ENCODE measurements at regions not wholly inside any gene's neighbourhood (a gene's known extent, or its start where the extent isn't known, plus 50 kb on each side); places are given as distances from the start of the nearest gene placed in this dataset.
"Not testable (repeated sequence)": the region's sequence is repeated elsewhere in the genome, so short reads cannot be mapped to it uniquely, and the experiment has no call there.

- BruUV-seq (replicated peaks); intact Hi-C loops (cut with micrococcal nuclease; ENCODE audit: unreplicated experiment); H3K36me3 ChIP-seq (ENCODE audit: control insufficient read depth in 2 of 2, insufficient read depth in 2 of 2, low read length in 1 of 2); RAD21 ChIA-PET (ENCODE audit: unreplicated experiment); H3K27ac ChIP-seq (ENCODE audit: control insufficient read depth, insufficient read depth); POLR2A ChIA-PET; H3K4me3 ChIP-seq; in situ Hi-C loops (cut with MboI); DNase-seq (ENCODE audit: low read depth, low spot score); CTCF ChIA-PET; H3K79me2 ChIP-seq (ENCODE audit: control insufficient read depth, insufficient read depth, low read length); H4K20me1 ChIP-seq (ENCODE audit: control insufficient read depth, insufficient read depth); H3K4me1 ChIP-seq (ENCODE audit: control insufficient read depth, insufficient read depth, low read length); H3K9me3 ChIP-seq (replicated peaks; ENCODE audit: control insufficient read depth, insufficient read depth, low read length); H3K4me2 ChIP-seq (ENCODE audit: control insufficient read depth, insufficient read depth); H3K9ac ChIP-seq (ENCODE audit: control insufficient read depth, insufficient read depth, low read length); FAIRE-seq; SMC1A ChIA-PET (ENCODE audit: uncharacterized antibody, unreplicated experiment); ATAC-seq; H3K27me3 ChIP-seq (replicated peaks in 1 of 2; ENCODE audit: control insufficient read depth in 2 of 2, insufficient read depth in 2 of 2, low read length in 1 of 2); H2AFZ ChIP-seq (ENCODE audit: control insufficient read depth, low read depth, low read length): not testable (repeated sequence)
- 58% methylated on average over 17 of the region's 29 CpGs for WGBS (ENCODE audit: insufficient coverage, insufficient replicate concordance, low lambda C conversion rate, missing lambda C conversion rate)
These were observed 1623.9 kb upstream of the GOT2 start for GRCh38 chr16:60357876-60358522.

- in situ Hi-C loops (cut with MboI) = no loop called here
- no peak for TF ChIP-seq RELB (IDR thresholded peaks at IDR 0.05; ENCODE audit: low read depth)
- no peak for TF ChIP-seq IRF4 (IDR thresholded peaks at IDR 0.05; ENCODE audit: low read depth, low read length)
- TF ChIP-seq CEBPZ (IDR thresholded peaks at IDR 0.05; ENCODE audit: low read depth, low read length) = no peak
- TF ChIP-seq HDGF (IDR thresholded peaks at IDR 0.05) = no peak
- TF ChIP-seq ZBTB33 (IDR thresholded peaks at IDR 0.05) = no peak
- no peak for TF ChIP-seq YBX1 (IDR thresholded peaks at IDR 0.05)
- TF ChIP-seq BCL11A (IDR thresholded peaks at IDR 0.05; ENCODE audit: low read depth, low read length) = no peak
These were observed 1612.1 kb upstream of the GOT2 start for GRCh38 chr16:60346256-60346655.

More at GRCh38 chr16:60346256-60346655, 1612.1 kb upstream of the GOT2 start:
- intact Hi-C loops (cut with micrococcal nuclease; ENCODE audit: unreplicated experiment) = no loop called here
- Histone ChIP-seq H4K20me1 (ENCODE audit: control insufficient read depth, insufficient read depth) (no peaks in the 10 kb centered on the region), H3K27ac (ENCODE audit: control insufficient read depth, insufficient read depth) (no peak overlapping the region), H3K27me3 (replicated peaks in 1 of 2; ENCODE audit: control insufficient read depth in 2 of 2, insufficient read depth in 2 of 2, low read length in 1 of 2) (no peaks in the 10 kb centered on the region), H2AFZ (ENCODE audit: control insufficient read depth, low read depth, low read length) (no peak overlapping the region), H3K4me1 (ENCODE audit: control insufficient read depth, insufficient read depth, low read length) (no peaks in the 10 kb centered on the region), H3K9ac (ENCODE audit: control insufficient read depth, insufficient read depth, low read length) (no peak overlapping the region), H3K9me3 (replicated peaks; ENCODE audit: control insufficient read depth, insufficient read depth, low read length) (no peaks in the 10 kb centered on the region), H3K79me2 (ENCODE audit: control insufficient read depth, insufficient read depth, low read length) (no peaks in the 10 kb centered on the region), H3K36me3 (ENCODE audit: control insufficient read depth in 2 of 2, insufficient read depth in 2 of 2, low read length in 1 of 2) (no peaks in the 10 kb centered on the region), H3K4me2 (ENCODE audit: control insufficient read depth, insufficient read depth) (no peak overlapping the region), H3K4me3 (no peak overlapping the region)
- RAD21 ChIA-PET (ENCODE audit: unreplicated experiment) = no interaction called here
- no TSS peak for BruUV-seq (replicated peaks)
- SMC1A ChIA-PET (ENCODE audit: uncharacterized antibody, unreplicated experiment) = no interaction called here
- CTCF ChIA-PET = no interaction called here
- no peak for DNase-seq (ENCODE audit: low read depth, low spot score)
- WGBS (ENCODE audit: insufficient coverage, insufficient replicate concordance, low lambda C conversion rate, missing lambda C conversion rate) = 0% methylated on average over 1 of the region's 1 CpG
- FAIRE-seq = no peak
- POLR2A ChIA-PET = no interaction called here
- ATAC-seq = no peak
